Vagina (tissue), 2 donors: ENCODE measurements at regions not wholly inside any gene's neighbourhood (a gene's known extent, or its start where the extent isn't known, plus 50 kb on each side); places are given as distances from the start of the nearest gene placed in this dataset.

Experiments
- DNase-seq, 2 donors: peaks; one replicate each; pipeline ENCODE4 v3.0.0-alpha.2; 2017; ENCODE audit errors: extremely low spot score in 2 of 2
- H3K27ac ChIP-seq: fragments of 200-600 bp; sonication (generic); one replicate; pipeline ENCODE4 v1.5.1; 2019
- H3K27me3 ChIP-seq: fragments of 200-600 bp; sonication (generic); one replicate; pipeline ENCODE4 v1.5.1; 2019
- H3K36me3 ChIP-seq, 2 donors: fragments of 200-600 bp; sonication (generic); one replicate each; pipeline ENCODE4 v1.5.1; 2017 to 2019
- H3K4me1 ChIP-seq: fragments of 200-600 bp; sonication (generic); one replicate; pipeline ENCODE4 v1.5.1; 2019
- H3K4me3 ChIP-seq, 2 donors: fragments of 200-600 bp; sonication (generic); 1 replicate in 1 of 2; 2 replicates in 1 of 2; pipeline ENCODE4 v1.5.1; 2016 to 2019
- H3K9me3 ChIP-seq: fragments of 200-600 bp; sonication (generic); one replicate; pipeline ENCODE4 v1.5.1; 2019
- CTCF ChIP-seq, 3 experiments: fragments of 450-650 bp in 2 of 3; fragments of 200-600 bp in 1 of 3; sonication (generic) in 1 of 3; IDR thresholded peaks; one replicate each; pipeline ENCODE4 v1.5.1; 2017 to 2019; ENCODE audit warnings: antibody characterized with exemption in 3 of 3, mild to moderate bottlenecking in 2 of 3, moderate library complexity in 2 of 3
- POLR2A ChIP-seq, 2 donors: fragments of 450-650 bp; IDR thresholded peaks; one replicate each; pipeline ENCODE4 v1.6.1; 2017; ENCODE audit warnings: antibody characterized with exemption in 2 of 2, mild to moderate bottlenecking in 2 of 2, moderate library complexity in 2 of 2
- POLR2AphosphoS5 ChIP-seq, 2 donors: sonication (generic); formaldehyde crosslinking; IDR thresholded peaks; one replicate each; pipeline ENCODE4 v1.9.0; 2017; ENCODE audit warnings: antibody characterized with exemption in 2 of 2, mild to moderate bottlenecking in 2 of 2, low read depth in 1 of 2; ENCODE audit not compliant: insufficient read depth in 1 of 2
- intact Hi-C: fragments of 100-400 bp; cut with DNase I; formaldehyde crosslinking; loops from one replicate; pipeline ENCODE4 v1.15.1; 2023

DNA sequence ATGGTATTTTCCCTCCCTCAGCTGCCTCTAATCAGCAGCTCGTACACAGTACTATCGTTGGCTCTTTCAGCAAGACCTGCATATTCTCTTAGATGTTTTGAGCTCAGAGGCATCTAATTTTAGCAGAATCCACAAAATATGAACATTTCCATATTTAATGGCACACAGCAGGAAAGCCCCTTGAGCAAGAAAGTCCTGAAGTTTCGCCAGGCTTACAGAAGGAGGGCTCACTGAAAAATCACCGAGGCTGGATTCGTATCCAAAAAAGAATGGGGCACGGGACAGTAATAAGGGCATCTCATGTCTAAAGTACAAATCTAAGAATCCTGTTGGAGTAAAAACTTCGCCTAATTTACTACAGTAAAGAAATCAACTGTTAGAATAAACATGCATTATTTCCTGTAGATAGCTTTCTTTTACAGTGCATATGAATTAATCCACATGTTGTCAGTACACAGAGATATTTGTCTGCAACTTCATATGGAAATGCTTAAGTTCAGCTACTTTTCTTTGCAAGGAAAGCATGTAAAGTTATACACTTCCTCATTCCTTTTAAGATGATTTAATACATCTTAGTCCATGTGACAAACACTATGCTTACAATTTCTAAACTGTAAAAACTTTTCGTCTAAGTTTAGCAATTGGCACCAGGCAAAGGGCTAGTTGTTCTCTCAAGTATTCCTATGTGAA lies 1205.3 kb upstream of the ADGRL4 start:
- no peak for TF ChIP-seq POLR2AphosphoS5 (IDR thresholded peaks at IDR 0.05; ENCODE audit: insufficient read depth in 1 of 2, low read depth in 1 of 2)
- TF ChIP-seq CTCF (IDR thresholded peaks at IDR 0.05), result no peak
- TF ChIP-seq POLR2A (IDR thresholded peaks at IDR 0.05), result no peak
- no peaks in the 10 kb centered on the region for H3K4me1 ChIP-seq
- H3K4me3 ChIP-seq, result no peak overlapping the region
- DNase-seq, result no peak
- H3K27ac ChIP-seq, result no peak overlapping the region
- H3K27me3 ChIP-seq, result no peaks in the 10 kb centered on the region
- no peaks in the 10 kb centered on the region for H3K9me3 ChIP-seq
- intact Hi-C loops, result no loop called here
- no peaks in the 10 kb centered on the region for H3K36me3 ChIP-seq

GRCh38 chr1:80202118-80202517 lies 1195.6 kb upstream of the ADGRL4 start:
- intact Hi-C loops, result no loop called here
- Histone ChIP-seq H3K27me3 (no peaks in the 10 kb centered on the region), H3K4me1 (no peaks in the 10 kb centered on the region), H3K9me3 (no peaks in the 10 kb centered on the region), H3K4me3 (no peak overlapping the region), H3K36me3 (no peaks in the 10 kb centered on the region), H3K27ac (no peak overlapping the region)
- DNase-seq, result no peak
- TF ChIP-seq POLR2A (IDR thresholded peaks at IDR 0.05), result no peak

DNA sequence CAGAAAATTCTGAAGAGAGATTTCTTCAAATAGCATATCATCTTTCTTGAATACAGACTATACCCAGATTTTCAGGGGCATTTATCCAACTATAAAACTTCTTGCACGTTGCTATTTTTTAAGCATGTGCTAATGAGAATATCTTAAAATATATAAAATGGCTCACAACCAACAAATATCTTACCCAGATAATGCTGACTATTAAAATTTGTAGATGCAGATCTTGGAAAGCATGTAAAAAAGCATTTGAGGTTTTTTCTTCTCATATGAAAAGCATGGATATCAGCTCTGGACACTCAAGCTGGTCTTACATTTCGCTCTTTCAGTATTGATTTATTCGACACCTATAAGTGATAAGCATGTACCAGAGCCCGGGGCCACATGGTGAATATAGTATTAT lies 1187.7 kb upstream of the ADGRL4 start:
- intact Hi-C loops, result no loop called here

DNA sequence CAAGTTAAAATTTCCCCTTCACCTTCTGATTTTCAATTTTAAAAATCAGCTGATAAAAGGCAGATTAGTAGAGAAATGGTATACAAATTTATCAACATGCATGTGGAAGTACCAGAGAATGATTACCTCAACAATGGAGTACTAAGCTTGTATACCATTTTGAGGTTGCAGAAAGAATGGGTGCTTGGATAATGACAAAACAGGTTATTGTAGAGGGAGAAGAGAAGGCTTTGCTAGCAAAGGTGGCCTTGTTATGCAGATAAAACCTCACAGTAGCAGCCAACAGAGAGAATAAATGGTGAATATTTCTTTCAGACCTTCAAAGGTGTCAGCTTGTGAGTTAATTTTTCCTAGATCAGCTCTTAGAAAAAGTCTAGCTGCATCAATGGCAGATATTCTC lies 1174.9 kb upstream of the ADGRL4 start:
- no peaks in the 10 kb centered on the region for H3K9me3 ChIP-seq
- no peaks in the 10 kb centered on the region for H3K4me1 ChIP-seq
- H3K27me3 ChIP-seq, result no peaks in the 10 kb centered on the region
- no peak overlapping the region for H3K27ac ChIP-seq
- intact Hi-C loops, result no loop called here
- no peak overlapping the region for H3K4me3 ChIP-seq
- TF ChIP-seq CTCF (IDR thresholded peaks at IDR 0.05) (no peak), POLR2A (IDR thresholded peaks at IDR 0.05) (no peak), POLR2AphosphoS5 (IDR thresholded peaks at IDR 0.05; ENCODE audit: insufficient read depth in 1 of 2, low read depth in 1 of 2) (no peak)
- no peak for DNase-seq
- H3K36me3 ChIP-seq, result no peaks in the 10 kb centered on the region

More for the DNA sequence above, 1187.7 kb upstream of the ADGRL4 start:
- DNase-seq, result no peak
- Histone ChIP-seq H3K27ac (no peak overlapping the region), H3K4me1 (no peaks in the 10 kb centered on the region), H3K27me3 (no peaks in the 10 kb centered on the region), H3K4me3 (no peak overlapping the region), H3K36me3 (no peaks in the 10 kb centered on the region), H3K9me3 (no peaks in the 10 kb centered on the region)
- TF ChIP-seq POLR2A (IDR thresholded peaks at IDR 0.05), result no peak
- TF ChIP-seq POLR2AphosphoS5 (IDR thresholded peaks at IDR 0.05; ENCODE audit: insufficient read depth in 1 of 2, low read depth in 1 of 2), result no peak
- TF ChIP-seq CTCF (IDR thresholded peaks at IDR 0.05), result no peak

- intact Hi-C loops, result no loop called here
- no peak for DNase-seq
- Histone ChIP-seq H3K27ac (no peak overlapping the region), H3K9me3 (no peaks in the 10 kb centered on the region), H3K4me1 (no peaks in the 10 kb centered on the region), H3K4me3 (no peak overlapping the region), H3K27me3 (no peaks in the 10 kb centered on the region), H3K36me3 (no peaks in the 10 kb centered on the region)
- TF ChIP-seq POLR2A (IDR thresholded peaks at IDR 0.05), result no peak
- no peak for TF ChIP-seq POLR2AphosphoS5 (IDR thresholded peaks at IDR 0.05; ENCODE audit: insufficient read depth in 1 of 2, low read depth in 1 of 2)
- TF ChIP-seq CTCF (IDR thresholded peaks at IDR 0.05), result no peak
Observed at GRCh38 chr1:80171631-80172030, 1165.1 kb upstream of the ADGRL4 start.
